Thoracic aorta (tissue), 2 donors: ENCODE measurements at regions not wholly inside any gene's neighbourhood (a gene's known extent, or its start where the extent isn't known, plus 50 kb on each side); places are given as distances from the start of the nearest gene placed in this dataset.

Experiments
- ATAC-seq: fragments of 150-250 bp; one replicate; pipeline ENCODE4 v1.8.0; 2017; ENCODE audit warnings: low read depth; ENCODE audit not compliant: insufficient number of reproducible peaks, low FRiP score
- DNase-seq: peaks from one replicate; pipeline ENCODE4 v3.0.0-alpha.2; 2020; ENCODE audit warnings: low spot score
- H3K27ac ChIP-seq, 2 donors: fragments of 200-600 bp; sonication (generic); 1 replicate in 1 of 2; 2 replicates in 1 of 2; pipeline ENCODE4 v1.5.1; 2016; ENCODE audit warnings: mild to moderate bottlenecking in 2 of 2, moderate library complexity in 2 of 2
- H3K27me3 ChIP-seq: fragments of 200-600 bp; sonication (generic); replicated peaks from 2 replicates; pipeline ENCODE4 v1.6.0; 2016; ENCODE audit warnings: mild to moderate bottlenecking; ENCODE audit not compliant: insufficient read depth
- H3K36me3 ChIP-seq: fragments of 200-600 bp; sonication (generic); one replicate; pipeline ENCODE4 v1.5.1; 2016
- H3K4me1 ChIP-seq, 2 donors: fragments of 200-600 bp; sonication (generic); 1 replicate in 1 of 2; 2 replicates in 1 of 2; pipeline versions ENCODE4 v1.5.1 to v1.6.0; 2016; ENCODE audit warnings: low read depth in 2 of 2, mild to moderate bottlenecking in 1 of 2; ENCODE audit not compliant: control insufficient read depth in 1 of 2
- H3K4me3 ChIP-seq: fragments of 200-600 bp; sonication (generic); 2 replicates; pipeline ENCODE4 v1.5.1; 2016; ENCODE audit warnings: mild to moderate bottlenecking
- H3K9me3 ChIP-seq: fragments of 200-600 bp; sonication (generic); 2 replicates; pipeline ENCODE4 v1.5.1; 2016
- TF ChIP-seq, protein P1 (sequence below): fragments of 200-600 bp; sonication (generic); IDR thresholded peaks from one replicate; pipeline ENCODE4 v1.5.1; 2019; ENCODE audit warnings: antibody characterized with exemption

DNA sequence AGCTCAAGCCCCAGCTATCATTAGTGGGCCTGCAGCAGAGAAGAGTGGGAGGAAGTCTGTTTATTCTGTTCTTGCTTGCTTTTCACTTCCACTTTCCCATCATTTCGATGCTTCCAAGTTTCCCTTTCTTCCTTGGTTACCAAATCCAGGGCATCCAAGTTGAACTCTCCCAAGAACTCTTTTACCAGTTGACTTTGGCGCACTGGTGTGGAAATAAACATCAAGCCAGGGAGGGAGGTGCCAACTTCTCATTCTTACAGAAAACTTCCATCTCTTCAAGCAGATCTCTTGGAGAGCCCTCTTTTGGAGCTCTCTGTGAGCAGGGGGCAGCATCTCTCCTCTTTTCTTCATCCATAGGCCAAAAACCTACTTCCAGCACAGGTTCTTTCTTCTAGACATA lies 85.7 kb upstream of the RGS17 start:
- no peaks in the 10 kb centered on the region for H3K36me3 ChIP-seq
- TF ChIP-seq, protein P1, sequence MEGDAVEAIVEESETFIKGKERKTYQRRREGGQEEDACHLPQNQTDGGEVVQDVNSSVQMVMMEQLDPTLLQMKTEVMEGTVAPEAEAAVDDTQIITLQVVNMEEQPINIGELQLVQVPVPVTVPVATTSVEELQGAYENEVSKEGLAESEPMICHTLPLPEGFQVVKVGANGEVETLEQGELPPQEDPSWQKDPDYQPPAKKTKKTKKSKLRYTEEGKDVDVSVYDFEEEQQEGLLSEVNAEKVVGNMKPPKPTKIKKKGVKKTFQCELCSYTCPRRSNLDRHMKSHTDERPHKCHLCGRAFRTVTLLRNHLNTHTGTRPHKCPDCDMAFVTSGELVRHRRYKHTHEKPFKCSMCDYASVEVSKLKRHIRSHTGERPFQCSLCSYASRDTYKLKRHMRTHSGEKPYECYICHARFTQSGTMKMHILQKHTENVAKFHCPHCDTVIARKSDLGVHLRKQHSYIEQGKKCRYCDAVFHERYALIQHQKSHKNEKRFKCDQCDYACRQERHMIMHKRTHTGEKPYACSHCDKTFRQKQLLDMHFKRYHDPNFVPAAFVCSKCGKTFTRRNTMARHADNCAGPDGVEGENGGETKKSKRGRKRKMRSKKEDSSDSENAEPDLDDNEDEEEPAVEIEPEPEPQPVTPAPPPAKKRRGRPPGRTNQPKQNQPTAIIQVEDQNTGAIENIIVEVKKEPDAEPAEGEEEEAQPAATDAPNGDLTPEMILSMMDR: no peak
- no peak for DNase-seq
- ATAC-seq: peak; percentile 51
- peak overlapping the region; percentile 39 for H3K4me3 ChIP-seq
- peak overlapping the region; percentile 41 to 45 for H3K27ac ChIP-seq
- H3K4me1 ChIP-seq: peaks cover 6 to 14% of the 10 kb centered on the region in 2 donors
- no peaks in the 10 kb centered on the region for H3K9me3 ChIP-seq
- H3K27me3 ChIP-seq: no peaks in the 10 kb centered on the region

DNA sequence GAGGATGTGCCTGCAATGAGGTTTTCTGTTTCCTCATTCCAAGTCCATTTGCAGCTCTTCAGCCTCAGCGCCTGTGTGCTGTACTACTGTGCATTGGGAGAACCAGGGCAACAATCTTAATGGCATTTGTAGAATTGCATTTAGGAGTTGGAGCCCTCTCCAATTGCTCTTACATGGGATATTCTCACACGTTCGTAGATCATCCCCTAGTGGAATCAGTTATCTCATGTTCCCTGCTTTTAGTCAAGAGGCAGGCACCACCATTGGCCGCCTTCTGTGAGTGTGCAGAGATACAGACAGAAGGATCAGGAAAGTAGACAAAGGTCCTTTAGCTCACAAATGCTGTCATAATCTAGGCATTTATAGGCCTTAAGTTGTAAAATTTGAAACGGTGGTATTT lies 84.2 kb upstream of the RGS17 start:
- ATAC-seq (no peak), DNase-seq (no peak)
- H3K4me3 ChIP-seq: no peak overlapping the region
- no peak overlapping the region for H3K27ac ChIP-seq
- no peaks in the 10 kb centered on the region for H3K9me3 ChIP-seq
- H3K36me3 ChIP-seq: no peaks in the 10 kb centered on the region
- H3K4me1 ChIP-seq: peaks cover 6 to 10% of the 10 kb centered on the region in 2 donors
- TF ChIP-seq, protein P1: no peak
- H3K27me3 ChIP-seq: no peaks in the 10 kb centered on the region

- Histone ChIP-seq H3K4me1 (peaks cover 6 to 10% of the 10 kb centered on the region in 2 donors), H3K27me3 (no peaks in the 10 kb centered on the region), H3K4me3 (no peak overlapping the region), H3K36me3 (no peaks in the 10 kb centered on the region), H3K9me3 (no peaks in the 10 kb centered on the region), H3K27ac (no peak overlapping the region)
- DNase-seq (no peak), ATAC-seq (no peak)
- TF ChIP-seq, protein P1: no peak
Observed at GRCh38 chr6:153214436-153214835, 83.4 kb upstream of the RGS17 start.

DNA sequence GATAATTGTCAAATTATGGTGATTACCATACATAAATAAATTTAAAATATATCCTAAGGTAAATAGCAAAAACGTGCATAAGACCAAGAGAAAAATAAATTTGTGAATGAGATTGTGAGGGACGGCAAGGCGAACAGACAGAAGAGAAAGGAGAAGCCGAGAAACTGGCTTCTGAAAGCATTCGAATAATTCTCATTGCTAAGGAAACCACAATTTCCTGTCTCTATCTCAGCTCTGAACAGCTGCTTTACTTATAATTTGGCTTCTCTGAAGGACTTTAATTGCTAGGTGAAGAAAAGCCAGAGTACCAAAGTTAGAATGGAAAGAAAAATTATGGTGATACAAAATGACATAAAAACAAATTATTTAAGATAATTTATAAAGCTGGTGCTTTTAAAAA lies 79.0 kb upstream of the RGS17 start:
- H3K27ac ChIP-seq: no peak overlapping the region
- H3K4me3 ChIP-seq: no peak overlapping the region
- no peaks in the 10 kb centered on the region for H3K4me1 ChIP-seq
- no peaks in the 10 kb centered on the region for H3K9me3 ChIP-seq
- H3K36me3 ChIP-seq: no peaks in the 10 kb centered on the region
- no peaks in the 10 kb centered on the region for H3K27me3 ChIP-seq
- TF ChIP-seq, protein P1: no peak
- ATAC-seq: no peak
- no peak for DNase-seq

DNA sequence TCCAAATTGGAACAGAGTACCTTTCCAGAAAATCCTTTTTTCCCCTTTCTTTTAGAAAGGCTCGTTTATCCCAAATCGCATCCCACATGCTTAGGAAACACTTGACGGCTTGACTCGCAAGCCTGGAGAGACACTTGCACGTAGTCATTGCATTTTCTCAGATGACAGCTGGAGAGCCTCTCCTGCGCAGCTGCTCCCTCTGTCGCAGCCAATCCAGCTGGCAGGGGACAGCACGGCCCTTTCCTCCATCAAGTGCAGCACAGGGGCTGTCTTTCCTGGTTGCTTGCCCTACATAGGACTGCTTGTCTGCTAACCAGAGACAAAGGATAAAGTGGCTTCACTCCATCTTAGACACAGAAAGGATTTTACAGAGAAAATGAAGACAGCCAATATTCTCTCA lies 77.6 kb upstream of the RGS17 start:
- TF ChIP-seq, protein P1: no peak
- DNase-seq (no peak), ATAC-seq (no peak)
- Histone ChIP-seq H3K27ac (no peak overlapping the region), H3K36me3 (no peaks in the 10 kb centered on the region), H3K9me3 (no peaks in the 10 kb centered on the region), H3K4me1 (no peaks in the 10 kb centered on the region), H3K4me3 (no peak overlapping the region), H3K27me3 (no peaks in the 10 kb centered on the region)
